ENCODE measurements at regions not wholly inside any gene's neighbourhood (a gene's known extent, or its start where the extent isn't known, plus 50 kb on each side); places are given as distances from the start of the nearest gene placed in this dataset.

- no peak for DNase-seq (ENCODE audit: low spot score)
These were observed 434.9 kb upstream of the THRB start for GRCh38 chr3:24929521-24929920.

- no peak for DNase-seq (ENCODE audit: low spot score)
These were observed 438.8 kb upstream of the THRB start for GRCh38 chr3:24933401-24933800.

- DNase-seq (ENCODE audit: low spot score) = no peak
These were observed 441.9 kb upstream of the THRB start for GRCh38 chr3:24936574-24936973.

GRCh38 chr3:24937228-24937627 is 442.6 kb upstream of the THRB start:
- DNase-seq (ENCODE audit: low spot score) = no peak

DNA sequence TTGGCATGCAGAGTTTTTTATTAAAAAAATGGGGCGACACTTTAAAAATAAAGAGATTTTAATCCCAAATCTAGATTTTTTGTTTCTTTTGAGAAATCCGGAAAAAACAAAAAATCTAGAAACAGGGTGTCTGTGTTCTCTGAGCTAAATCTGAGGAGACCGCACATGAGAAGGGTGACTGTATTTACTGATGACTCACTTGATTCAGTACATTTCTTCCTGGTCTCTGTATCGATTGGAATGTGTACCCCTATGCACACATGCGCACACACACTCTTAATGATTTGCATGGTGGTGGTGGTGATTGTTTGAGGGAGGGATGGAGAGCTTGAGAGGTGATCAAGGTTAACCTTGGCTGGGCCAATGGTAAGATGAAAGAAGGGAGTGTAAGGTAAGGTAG is 443.1 kb upstream of the THRB start:
- DNase-seq (ENCODE audit: low spot score) = no peak

GRCh38 chr3:24943961-24944360 is 449.3 kb upstream of the THRB start:
- DNase-seq (ENCODE audit: low spot score) = no peak

GRCh38 chr3:24944805-24945520 is 450.3 kb upstream of the THRB start:
- no peak for DNase-seq (ENCODE audit: low spot score)

DNA sequence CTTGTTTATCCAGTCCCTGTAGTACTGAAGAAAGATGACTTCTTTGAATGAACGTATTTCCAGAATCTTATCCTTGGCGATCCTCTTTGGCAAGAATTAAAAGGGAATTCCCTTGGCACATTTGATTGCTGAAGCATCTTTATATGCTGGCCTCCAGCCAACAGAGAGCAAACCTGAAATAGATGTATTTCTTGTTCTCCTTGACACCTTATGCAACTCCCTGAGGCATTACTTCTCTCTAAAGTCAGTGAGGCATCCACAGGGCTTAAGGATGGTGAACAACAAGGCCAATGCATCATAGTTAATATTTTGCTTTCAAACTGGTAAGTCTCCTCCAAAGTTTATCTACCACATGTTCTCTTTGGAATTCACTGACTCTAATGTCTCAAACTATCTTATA is 450.9 kb upstream of the THRB start:
- no peak for DNase-seq (ENCODE audit: low spot score)

DNA sequence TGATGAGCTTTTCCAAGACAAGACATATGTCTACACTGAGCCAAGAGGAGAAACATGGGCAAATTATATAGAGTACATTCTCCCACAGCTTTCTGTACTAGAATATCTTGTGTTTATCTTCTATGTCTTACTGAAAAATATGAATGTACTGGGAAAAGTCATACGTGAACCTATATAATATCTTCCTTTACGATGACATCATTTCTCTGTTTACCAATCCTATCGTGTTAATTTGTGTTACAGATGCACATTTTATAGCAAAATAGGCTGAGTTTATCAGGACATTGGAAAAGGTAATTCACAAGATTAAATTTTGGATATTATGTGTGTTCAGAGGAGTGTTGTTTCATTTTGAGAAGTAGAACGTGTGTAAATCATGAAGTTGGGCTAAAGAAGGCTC is 452.5 kb upstream of the THRB start:
- DNase-seq (ENCODE audit: low spot score) = no peak

DNA sequence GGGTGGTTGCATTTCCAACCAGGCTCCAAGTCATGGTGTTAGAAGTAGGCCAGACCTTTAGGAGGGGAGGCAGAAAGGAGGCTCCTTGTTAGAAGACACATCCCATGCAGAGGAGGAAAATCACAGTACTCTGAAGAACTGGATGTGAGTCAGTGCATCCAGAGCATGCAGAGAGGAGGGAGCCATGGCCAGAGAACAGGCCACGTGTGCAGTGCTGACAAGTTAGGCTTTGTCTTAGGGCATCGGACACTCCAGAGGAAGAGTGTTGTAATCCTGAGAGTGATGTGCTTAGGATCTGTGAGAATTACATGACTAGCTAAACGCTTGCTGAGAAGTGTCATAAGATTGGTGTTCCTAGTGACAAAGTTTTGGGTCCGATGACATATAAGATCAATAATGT is 456.5 kb upstream of the THRB start:
- no peak for DNase-seq (ENCODE audit: low spot score)

GRCh38 chr3:24952388-24952787 is 457.7 kb upstream of the THRB start:
- DNase-seq (ENCODE audit: low spot score) = no peak

- no peak for DNase-seq (ENCODE audit: low spot score)
These were observed 458.6 kb upstream of the THRB start for GRCh38 chr3:24953060-24953771.

GRCh38 chr3:24956613-24957012 is 462.0 kb upstream of the THRB start:
- no peak for DNase-seq (ENCODE audit: low spot score)

- no peak for DNase-seq (ENCODE audit: low spot score)
These were observed 463.6 kb upstream of the THRB start for GRCh38 chr3:24958271-24958670.

DNA sequence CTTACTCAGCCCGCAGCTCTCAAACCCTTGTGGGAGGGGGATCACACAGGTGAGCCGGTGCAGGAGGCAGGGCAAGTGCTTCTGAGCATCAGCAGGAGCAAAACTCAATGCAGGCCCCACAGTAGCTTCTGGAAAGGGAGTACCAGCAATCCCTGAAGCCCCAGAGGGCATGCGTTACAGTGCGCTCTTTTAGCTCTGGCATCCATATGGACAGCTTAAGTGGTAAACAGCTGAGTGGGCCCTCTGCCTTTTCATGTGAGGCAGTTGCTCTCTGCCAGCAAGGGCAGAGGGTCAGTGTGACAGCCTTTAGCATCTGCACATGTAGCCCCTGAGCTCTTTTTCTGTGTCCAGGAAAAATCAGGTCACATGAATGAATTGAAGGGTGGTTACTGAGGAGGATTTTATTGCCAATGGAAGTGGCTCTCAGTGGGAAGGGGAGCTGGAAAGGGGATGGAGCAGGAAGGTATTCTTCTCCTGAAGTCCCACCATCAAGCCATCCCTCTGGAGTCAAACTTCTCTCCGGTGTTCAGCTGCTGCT is 464.3 kb upstream of the THRB start:
- no peak for DNase-seq (ENCODE audit: low spot score)

DNA sequence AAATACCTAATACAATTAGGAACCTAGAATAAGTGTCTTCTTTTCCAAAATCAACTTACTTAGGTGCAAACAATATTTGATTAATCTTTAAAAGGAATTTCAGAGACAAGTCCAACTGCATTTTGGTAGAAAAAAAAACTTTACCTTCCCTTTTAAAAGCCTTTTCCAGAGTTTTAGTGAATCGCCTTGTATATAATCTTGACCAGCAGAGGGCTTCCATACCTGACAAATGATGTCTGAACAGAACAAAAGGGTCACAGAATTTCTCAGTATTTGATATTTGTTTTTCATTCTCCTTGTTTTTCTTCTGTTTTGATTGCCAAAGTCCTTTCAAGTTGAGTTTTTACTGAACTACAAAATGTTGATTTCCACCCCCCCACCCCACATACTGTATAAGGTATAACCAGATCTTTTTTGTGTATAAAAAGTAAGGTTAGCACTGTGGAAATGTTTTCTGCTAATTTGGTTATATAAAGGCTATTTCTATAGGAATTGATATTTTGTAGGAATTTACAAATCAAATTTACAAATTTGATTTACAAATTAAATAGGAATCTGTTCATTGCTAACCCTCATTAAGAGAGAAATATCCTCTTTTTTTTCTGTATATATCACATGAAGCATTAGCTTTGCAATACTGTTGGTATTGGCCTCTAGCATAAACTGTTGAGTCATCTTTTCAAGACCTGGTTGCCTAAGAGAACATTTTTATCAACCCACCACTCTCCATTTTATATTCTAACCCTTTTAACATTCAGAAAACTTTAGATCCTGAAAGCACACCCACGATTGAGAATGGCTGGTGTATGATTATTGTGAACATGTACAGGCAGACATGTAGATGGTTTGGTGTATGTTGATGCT is 464.1 kb upstream of the RARB start:
- no peak for DNase-seq (ENCODE audit: low spot score)

DNA sequence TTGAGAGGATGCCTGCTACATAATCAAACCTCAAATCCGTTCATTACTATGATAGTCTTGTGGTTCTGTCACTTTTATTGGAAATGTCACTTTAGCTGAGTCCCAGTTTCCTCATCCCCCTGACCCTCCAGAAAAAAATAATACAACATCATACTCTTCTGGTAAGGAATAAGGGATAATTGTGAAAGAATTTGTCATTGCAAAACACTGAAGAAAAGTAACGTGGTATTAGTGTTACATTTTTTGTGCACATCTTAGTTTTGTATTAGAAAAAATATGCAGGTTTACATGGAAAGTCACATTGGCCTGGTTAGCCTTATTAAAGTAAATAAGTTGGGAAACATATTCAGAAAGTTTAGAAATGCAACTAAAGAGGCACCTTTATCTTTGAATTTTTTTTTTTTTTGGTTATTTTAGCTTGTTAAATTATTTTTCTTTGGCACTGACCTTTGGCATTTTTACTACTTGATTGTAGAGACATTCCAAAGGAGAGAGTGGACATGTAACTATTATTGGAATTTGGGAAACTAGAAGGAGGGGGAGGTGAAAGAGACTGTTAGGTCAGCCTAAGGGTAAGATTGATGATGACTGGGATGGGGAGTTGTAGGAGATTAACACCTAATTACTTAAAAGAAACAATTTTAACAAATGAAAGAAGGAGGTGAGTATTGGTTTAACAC is 462.2 kb upstream of the RARB start:
- no peak for DNase-seq (ENCODE audit: low spot score)

DNA sequence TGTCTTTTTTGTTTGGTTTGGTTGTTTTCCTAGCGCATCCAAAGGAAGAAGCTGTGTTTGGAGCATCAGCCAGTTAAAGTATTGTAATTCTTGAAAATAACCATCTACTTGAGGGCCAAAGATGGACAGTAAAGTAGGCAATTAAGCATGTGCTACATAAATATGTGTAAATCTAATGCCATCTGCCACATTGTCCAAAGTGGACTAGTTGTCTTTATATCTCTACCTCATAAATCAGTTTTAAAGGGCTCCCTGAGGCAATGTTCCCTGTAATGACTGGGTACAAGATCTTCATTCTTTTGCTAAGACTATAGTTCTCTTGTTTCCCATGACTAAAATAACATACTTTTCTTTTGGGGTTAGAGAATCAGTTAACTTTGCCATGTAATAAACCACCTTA is 460.0 kb upstream of the RARB start:
- DNase-seq (ENCODE audit: low spot score) = no peak

DNA sequence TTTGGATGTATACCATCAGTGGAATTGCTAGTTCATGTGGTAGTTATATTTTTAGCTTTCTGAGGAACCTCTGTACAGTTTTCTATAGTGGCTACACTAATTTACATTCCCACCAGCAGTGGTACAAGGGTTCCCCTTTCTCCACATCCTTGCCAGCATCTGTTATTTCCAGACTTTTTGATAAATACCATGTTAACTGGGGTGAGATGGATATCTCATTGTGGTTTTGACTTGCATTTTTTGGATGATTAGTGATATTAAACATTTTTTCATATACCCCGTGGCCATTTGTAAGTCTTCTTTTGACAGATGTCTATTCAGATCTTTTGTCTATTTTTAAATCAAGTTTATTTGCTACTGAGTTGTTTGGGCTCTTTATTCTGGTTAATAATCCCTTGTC is 455.6 kb upstream of the RARB start:
- no peak for DNase-seq (ENCODE audit: low spot score)

- DNase-seq (ENCODE audit: low spot score) = no peak
These were observed 446.8 kb upstream of the RARB start for GRCh38 chr3:24981309-24981708.

DNA sequence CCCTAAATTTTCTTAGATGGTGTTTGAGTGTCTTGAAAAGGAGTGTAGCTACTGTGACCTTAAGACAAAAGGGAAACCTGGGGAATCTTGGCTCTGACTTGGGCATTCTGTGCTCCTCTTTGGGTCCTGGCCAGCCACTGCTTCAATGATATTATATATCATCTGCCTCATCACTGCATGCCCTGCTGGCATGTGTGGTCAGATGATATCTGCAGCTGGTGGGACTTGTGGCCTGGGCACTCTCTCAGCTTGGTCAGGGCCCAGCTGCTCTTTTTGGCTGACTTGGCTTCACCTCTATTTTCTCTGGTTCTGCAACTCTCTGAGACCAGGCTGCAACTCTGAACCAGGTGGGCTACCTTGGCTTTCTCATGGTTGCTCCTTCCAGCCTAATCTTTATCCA is 446.1 kb upstream of the RARB start:
- no peak for DNase-seq (ENCODE audit: low spot score)

- no peak for DNase-seq (ENCODE audit: low spot score)
These were observed 442.4 kb upstream of the RARB start for GRCh38 chr3:24985668-24986067.
